HUES6 (cell line): ENCODE measurements at regions not wholly inside any gene's neighbourhood (a gene's known extent, or its start where the extent isn't known, plus 50 kb on each side); places are given as distances from the start of the nearest gene placed in this dataset.

Source experiments
- H3K27ac ChIP-seq: 2 replicates; pipeline ENCODE4 v1.7.0; 2013; ENCODE audit warnings: low read depth, mild to moderate bottlenecking, low read length, inconsistent platforms
- H3K27me3 ChIP-seq: 2 replicates; pipeline ENCODE4 v1.6.1; 2013; ENCODE audit warnings: low read length; ENCODE audit not compliant: control insufficient read depth, insufficient read depth
- H3K36me3 ChIP-seq: 2 replicates; pipeline ENCODE4 v1.6.1; 2013; ENCODE audit warnings: low read length; ENCODE audit not compliant: control insufficient read depth, insufficient read depth
- H3K4me1 ChIP-seq: 2 replicates; pipeline ENCODE4 v1.6.1; 2013; ENCODE audit warnings: low read length; ENCODE audit not compliant: control insufficient read depth, insufficient read depth
- H3K4me3 ChIP-seq: 2 replicates; pipeline ENCODE4 v1.5.1; 2013; ENCODE audit warnings: low read depth, low read length
- H3K9ac ChIP-seq: one replicate; pipeline ENCODE4 v1.6.1; 2013; ENCODE audit warnings: mild to moderate bottlenecking, low read length
- H3K9me3 ChIP-seq: 2 replicates; pipeline ENCODE4 v1.6.1; 2013; ENCODE audit warnings: low read depth, low read length; ENCODE audit not compliant: control insufficient read depth, insufficient read depth

- Histone ChIP-seq H3K27me3 (no peaks in the 10 kb centered on the region), H3K9ac (no peak overlapping the region), H3K9me3 (no peaks in the 10 kb centered on the region), H3K4me3 (no peak overlapping the region), H3K36me3 (no peaks in the 10 kb centered on the region), H3K27ac (no peak overlapping the region), H3K4me1 (peaks cover 25% of the 10 kb centered on the region)
Measured at GRCh38 chr22:48513929-48514328, 1313.7 kb downstream of the BRD1 start.

GRCh38 chr22:48513446-48513845 lies 1314.2 kb downstream of the BRD1 start:
- Histone ChIP-seq H3K9ac (no peak overlapping the region), H3K27ac (no peak overlapping the region), H3K4me3 (no peak overlapping the region), H3K27me3 (no peaks in the 10 kb centered on the region), H3K36me3 (no peaks in the 10 kb centered on the region), H3K9me3 (no peaks in the 10 kb centered on the region), H3K4me1 (peaks cover 25% of the 10 kb centered on the region)

- no peaks in the 10 kb centered on the region for H3K36me3 ChIP-seq
- no peaks in the 10 kb centered on the region for H3K27me3 ChIP-seq
- peaks cover 20% of the 10 kb centered on the region for H3K4me1 ChIP-seq
- no peak overlapping the region for H3K9ac ChIP-seq
- H3K4me3 ChIP-seq = no peak overlapping the region
- no peaks in the 10 kb centered on the region for H3K9me3 ChIP-seq
- no peak overlapping the region for H3K27ac ChIP-seq
Measured at GRCh38 chr22:48511781-48512327, 1315.8 kb downstream of the BRD1 start.

GRCh38 chr22:48511211-48511610 lies 1316.5 kb downstream of the BRD1 start:
- Histone ChIP-seq H3K27me3 (no peaks in the 10 kb centered on the region), H3K4me3 (no peak overlapping the region), H3K36me3 (no peaks in the 10 kb centered on the region)

GRCh38 chr22:48510599-48510998 lies 1317.1 kb downstream of the BRD1 start:
- Histone ChIP-seq H3K9ac (no peak overlapping the region), H3K27ac (no peak overlapping the region), H3K36me3 (no peaks in the 10 kb centered on the region), H3K4me1 (peaks cover 20% of the 10 kb centered on the region), H3K27me3 (no peaks in the 10 kb centered on the region), H3K4me3 (no peak overlapping the region), H3K9me3 (no peaks in the 10 kb centered on the region)

More at GRCh38 chr22:48511211-48511610, 1316.5 kb downstream of the BRD1 start:
- Histone ChIP-seq H3K4me1 (peaks cover 20% of the 10 kb centered on the region), H3K9ac (no peak overlapping the region), H3K27ac (no peak overlapping the region), H3K9me3 (no peaks in the 10 kb centered on the region)

- H3K9ac ChIP-seq = no peak overlapping the region
- H3K4me1 ChIP-seq = peaks cover 20% of the 10 kb centered on the region
- no peak overlapping the region for H3K4me3 ChIP-seq
- no peaks in the 10 kb centered on the region for H3K36me3 ChIP-seq
- no peaks in the 10 kb centered on the region for H3K27me3 ChIP-seq
- no peaks in the 10 kb centered on the region for H3K9me3 ChIP-seq
- H3K27ac ChIP-seq = no peak overlapping the region
Measured at GRCh38 chr22:48507595-48508350, 1319.9 kb downstream of the BRD1 start.

- Histone ChIP-seq H3K9me3 (no peaks in the 10 kb centered on the region), H3K4me1 (peaks cover 20% of the 10 kb centered on the region), H3K4me3 (no peak overlapping the region), H3K27ac (no peak overlapping the region), H3K27me3 (no peaks in the 10 kb centered on the region), H3K9ac (no peak overlapping the region), H3K36me3 (no peaks in the 10 kb centered on the region)
Measured at GRCh38 chr22:48507171-48507570, 1320.5 kb downstream of the BRD1 start.

- H3K36me3 ChIP-seq = no peaks in the 10 kb centered on the region
- H3K4me1 ChIP-seq = peaks cover 17% of the 10 kb centered on the region
- H3K27me3 ChIP-seq = no peaks in the 10 kb centered on the region
- no peak overlapping the region for H3K27ac ChIP-seq
- no peaks in the 10 kb centered on the region for H3K9me3 ChIP-seq
- no peak overlapping the region for H3K9ac ChIP-seq
- H3K4me3 ChIP-seq = no peak overlapping the region
Measured at GRCh38 chr22:48506506-48507145, 1321.0 kb downstream of the BRD1 start.

GRCh38 chr22:48505891-48506290 lies 1321.8 kb downstream of the BRD1 start:
- Histone ChIP-seq H3K27ac (no peak overlapping the region), H3K9me3 (no peaks in the 10 kb centered on the region), H3K4me1 (peaks cover 14% of the 10 kb centered on the region), H3K9ac (no peak overlapping the region), H3K36me3 (no peaks in the 10 kb centered on the region), H3K27me3 (no peaks in the 10 kb centered on the region), H3K4me3 (no peak overlapping the region)

GRCh38 chr22:48504519-48505140 lies 1323.0 kb downstream of the BRD1 start:
- Histone ChIP-seq H3K27me3 (no peaks in the 10 kb centered on the region), H3K4me3 (no peak overlapping the region), H3K9me3 (no peaks in the 10 kb centered on the region), H3K27ac (no peak overlapping the region), H3K9ac (no peak overlapping the region), H3K4me1 (peaks cover 17% of the 10 kb centered on the region; the same call in 1 of the 2 replicates), H3K36me3 (no peaks in the 10 kb centered on the region)

GRCh38 chr22:48503876-48504275 lies 1323.8 kb downstream of the BRD1 start:
- H3K4me3 ChIP-seq = no peak overlapping the region
- H3K9ac ChIP-seq = no peak overlapping the region
- no peak overlapping the region for H3K27ac ChIP-seq
- H3K36me3 ChIP-seq = no peaks in the 10 kb centered on the region
- no peaks in the 10 kb centered on the region for H3K9me3 ChIP-seq
- peaks cover 24% of the 10 kb centered on the region for H3K4me1 ChIP-seq
- H3K27me3 ChIP-seq = no peaks in the 10 kb centered on the region
